ENCODE measurements at regions not wholly inside any gene's neighbourhood (a gene's known extent, or its start where the extent isn't known, plus 50 kb on each side); places are given as distances from the start of the nearest gene placed in this dataset.

DNA sequence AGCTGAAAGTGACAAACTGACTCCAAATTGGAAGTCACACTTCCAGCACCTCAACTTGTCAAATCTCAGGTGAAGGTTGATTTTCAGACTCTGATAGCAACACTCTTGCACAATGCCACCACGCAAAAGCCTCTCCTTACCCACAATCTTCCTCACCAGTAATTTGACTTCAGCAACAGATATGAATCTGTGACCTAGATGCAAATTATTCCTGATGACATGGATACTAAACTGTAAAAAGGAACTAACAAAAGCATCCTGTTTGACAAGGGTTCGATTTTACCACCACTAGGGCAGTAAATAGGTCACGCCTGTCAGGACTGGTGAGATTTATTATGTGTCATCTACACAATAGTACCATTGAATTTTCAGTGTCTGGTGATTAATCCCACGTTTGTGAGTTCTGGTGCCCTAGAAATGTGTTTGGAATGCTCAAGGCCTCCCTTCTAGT lies 134.4 kb upstream of the COL21A1 start:
- CTCF ChIA-PET, result no interaction called here
- intact Hi-C loops (cut with micrococcal nuclease), result no loop called here
- dilution Hi-C loops (cut with HindIII; ENCODE audit: low sequenced_read_pairs, unreplicated experiment), result no loop called here

More for the DNA sequence above, 134.4 kb upstream of the COL21A1 start:
- H2BK20ac ChIP-seq (ENCODE audit: low read depth, low read length), result no peak overlapping the region
- H4K20me1 ChIP-seq (ENCODE audit: insufficient read depth, low read length), result no peaks in the 10 kb centered on the region
- H3K4ac ChIP-seq (ENCODE audit: low read depth, low read length), result no peak overlapping the region
- no peaks in the 10 kb centered on the region for H3K4me1 ChIP-seq (ENCODE audit: control insufficient read depth, insufficient read depth, low read length)
- no peak for ATAC-seq (ENCODE audit: low read depth)
- H2BK15ac ChIP-seq (ENCODE audit: low read depth, low read length), result no peak overlapping the region
- H3K9me3 ChIP-seq (ENCODE audit: control insufficient read depth, insufficient read depth, low read length), result no peaks in the 10 kb centered on the region
- no peaks in the 10 kb centered on the region for H3K27me3 ChIP-seq (ENCODE audit: control insufficient read depth, insufficient read depth, low read length)
- no peak overlapping the region for H3K4me3 ChIP-seq (ENCODE audit: insufficient read depth, low read depth, low read length)
- in situ Hi-C loops (cut with MboI; ENCODE audit: low sequenced_read_pairs), result no loop called here
- H3K9ac ChIP-seq (ENCODE audit: low read depth, low read length), result no peak overlapping the region
- H3K56ac ChIP-seq (ENCODE audit: extremely low read depth, insufficient read depth, low read length), result no peak overlapping the region
- H2AK5ac ChIP-seq (ENCODE audit: low read depth, low read length), result no peak overlapping the region
- no peak overlapping the region for H3K27ac ChIP-seq (ENCODE audit: insufficient read depth, low read length)
- H3K9me1 ChIP-seq (ENCODE audit: insufficient read depth, low read length), result no peaks in the 10 kb centered on the region
- no peak overlapping the region for H3K14ac ChIP-seq (replicated peaks; ENCODE audit: low read depth, low read length)
- no peak overlapping the region for H4K91ac ChIP-seq (ENCODE audit: insufficient read depth, low read depth, low read length)
- H4K5ac ChIP-seq (ENCODE audit: low read depth, low read length), result no peak overlapping the region; the same call in 1 of the 2 replicates
- H3K18ac ChIP-seq (ENCODE audit: low read depth, low read length), result no peak overlapping the region
- peak; percentile 23 for DNase-seq
- BruUV-seq (replicated peaks), result no TSS peak
- H3K79me1 ChIP-seq (ENCODE audit: low read depth in 1 of 2, low read length in 2 of 2), result no peaks in the 10 kb centered on the region
- no peak overlapping the region for H3K23ac ChIP-seq (ENCODE audit: low read depth, low read length)
- H3K4me2 ChIP-seq (ENCODE audit: low read depth, low read length), result no peak overlapping the region
- no peak overlapping the region for H2BK120ac ChIP-seq (ENCODE audit: low read depth, low read length)
- H4K8ac ChIP-seq (ENCODE audit: low read depth in 2 of 2, low read length in 2 of 2), result no peak overlapping the region
- POLR2A ChIA-PET (ENCODE audit: unreplicated experiment), result no interaction called here
- H3K36me3 ChIP-seq (ENCODE audit: control insufficient read depth, insufficient read depth, low read length), result no peaks in the 10 kb centered on the region
- peak; percentile 52 for TF ChIP-seq CEBPB (IDR thresholded peaks at IDR 0.05; ENCODE audit: low read depth, low read length)
- no peak for TF ChIP-seq MAFK (IDR thresholded peaks at IDR 0.05; ENCODE audit: low read depth, low read length)
- 71% methylated on average over 1 of the region's 4 CpGs; no CpG with 5 or more reads in 1 of the 2 experiments for WGBS, 2 experiments (ENCODE audit: extremely low coverage in 2 of 2, insufficient read length in 1 of 2)
- H2BK5ac ChIP-seq (ENCODE audit: low read depth, low read length, poor library complexity, severe bottlenecking), result no peak overlapping the region
- H2AK9ac ChIP-seq (replicated peaks; ENCODE audit: low read depth, low read length, poor library complexity), result no peak overlapping the region
- H2AFZ ChIP-seq (replicated peaks; ENCODE audit: low read length, poor library complexity), result no peak overlapping the region

Data from IMR-90 (cell line).